HG03097 (cell line): ENCODE measurements at regions not wholly inside any gene's neighbourhood (a gene's known extent, or its start where the extent isn't known, plus 50 kb on each side); places are given as distances from the start of the nearest gene placed in this dataset.

ENCODE experiments used
- ATAC-seq: cut with Tn5 transposase; IDR thresholded peaks from one replicate; pipeline ENCODE4 v1.9.1; 2021; ENCODE audit not compliant: unreplicated experiment, low FRiP score

GRCh38 chr16:79923431-79923830 is 322.9 kb upstream of the MAF start:
- ATAC-seq = no peak

DNA sequence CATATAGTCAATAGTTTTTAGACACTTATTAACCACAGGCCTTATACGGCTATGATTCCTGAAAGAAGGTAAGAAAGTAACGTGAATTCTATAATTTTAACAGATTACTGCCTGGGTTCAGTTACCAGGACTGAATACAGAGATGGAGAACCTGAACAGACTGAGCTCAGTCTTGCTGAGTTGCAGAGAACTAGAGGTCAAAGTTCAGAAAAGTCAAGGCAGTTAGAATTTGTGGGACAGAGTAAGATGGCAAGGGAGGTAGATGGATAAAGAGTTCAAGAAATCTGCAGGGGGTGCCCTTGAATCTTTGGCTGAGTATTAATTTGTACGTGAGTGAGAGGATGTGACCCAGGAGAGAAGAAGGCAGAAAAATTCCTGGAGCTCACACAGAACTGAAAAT is 320.1 kb upstream of the MAF start:
- no peak for ATAC-seq

GRCh38 chr16:79918916-79919315 is 318.4 kb upstream of the MAF start:
- ATAC-seq = no peak

DNA sequence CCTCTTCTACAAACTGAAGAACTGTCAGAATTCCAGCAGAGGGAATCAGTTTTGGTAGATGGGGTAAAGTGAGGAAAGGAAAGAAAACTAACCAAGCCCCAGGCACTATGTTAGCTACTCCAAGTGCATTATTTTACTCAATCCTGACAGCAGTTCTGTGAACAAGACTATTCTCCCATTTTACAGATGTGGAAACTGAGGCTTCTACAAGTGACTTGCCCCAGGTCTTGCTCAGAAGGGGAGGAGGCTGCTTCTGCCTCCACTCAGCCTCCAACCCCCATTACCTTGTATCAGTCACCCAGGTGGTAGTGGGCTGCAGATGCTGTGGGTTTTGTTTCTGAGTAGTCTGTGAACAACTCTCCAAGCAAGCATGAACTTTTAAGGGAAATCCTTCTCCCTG is 315.2 kb upstream of the MAF start:
- no peak for ATAC-seq

DNA sequence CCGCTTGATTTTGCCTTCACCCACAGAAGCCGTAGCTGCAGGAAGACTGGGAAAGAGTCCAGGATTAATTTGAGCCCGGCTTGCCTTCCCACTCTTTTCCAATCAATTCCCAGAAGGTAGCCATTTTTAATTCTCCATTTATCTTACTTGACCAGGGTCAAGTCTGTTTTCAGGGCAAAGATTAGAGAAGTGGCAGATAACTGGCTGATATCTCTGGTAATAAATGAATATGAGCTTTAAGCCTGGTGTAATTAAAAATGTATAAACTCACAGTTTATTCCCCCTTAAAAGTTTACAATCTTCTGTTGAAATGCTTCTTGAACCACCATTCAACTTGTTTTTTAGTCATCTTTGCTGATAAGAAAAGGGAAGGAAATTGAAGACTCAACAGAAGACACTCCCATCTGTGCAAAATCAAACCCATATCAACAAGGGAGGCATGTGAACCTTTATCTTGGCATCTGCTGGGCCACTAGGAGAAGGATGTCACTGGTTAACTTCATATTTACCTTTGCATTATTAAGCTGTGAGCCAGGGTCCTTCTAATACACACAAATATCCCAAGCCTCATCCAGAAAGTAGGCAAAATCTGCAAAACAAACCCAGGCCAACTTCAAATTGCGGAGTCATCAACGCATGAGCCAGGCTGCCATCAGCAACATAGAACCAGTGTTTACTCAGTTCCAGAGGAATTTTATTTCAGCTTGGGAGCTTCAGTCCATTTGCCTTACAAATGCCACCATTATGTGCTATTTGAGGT is 314.6 kb upstream of the MAF start:
- ATAC-seq = no peak

GRCh38 chr16:79912592-79913310 is 312.2 kb upstream of the MAF start:
- no peak for ATAC-seq

DNA sequence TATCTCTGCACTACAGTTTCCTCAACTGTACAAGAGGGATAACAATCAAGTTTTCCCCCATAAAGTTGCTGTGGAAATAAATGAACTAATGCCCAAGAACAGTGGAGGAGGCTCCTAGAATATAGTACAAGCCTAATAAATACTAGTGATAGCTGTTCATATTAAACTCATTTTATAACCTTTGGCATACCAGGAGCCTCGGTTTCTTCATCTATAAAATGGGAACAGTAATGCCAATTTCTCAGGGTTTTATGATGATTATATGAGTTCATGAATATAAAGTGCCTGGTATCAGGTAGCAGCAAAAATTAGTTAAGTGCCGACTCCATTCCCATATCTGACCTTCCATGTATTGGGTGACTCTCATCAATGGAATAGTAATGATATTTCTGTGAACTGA is 311.1 kb upstream of the MAF start:
- no peak for ATAC-seq

GRCh38 chr16:79909571-79909970 is 309.0 kb upstream of the MAF start:
- no peak for ATAC-seq

DNA sequence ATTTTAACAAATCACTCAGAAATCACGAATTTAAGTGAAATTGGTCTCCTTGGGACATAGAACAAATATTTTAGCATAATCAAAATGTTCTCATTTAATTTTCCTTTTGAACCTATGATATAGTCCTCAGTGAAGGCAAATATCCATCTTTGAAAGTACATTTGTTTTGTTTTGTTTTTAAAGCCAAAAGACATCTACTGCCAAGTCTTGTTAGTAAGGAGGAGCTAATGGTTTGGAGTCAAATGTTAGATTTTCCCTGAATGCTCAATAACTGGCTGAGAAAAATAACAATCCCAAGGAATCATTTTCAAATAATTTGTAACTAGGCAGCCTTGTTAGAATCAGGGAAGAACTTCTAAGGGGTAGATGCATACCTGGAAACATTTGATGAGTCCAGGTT is 302.9 kb upstream of the MAF start:
- no peak for ATAC-seq

DNA sequence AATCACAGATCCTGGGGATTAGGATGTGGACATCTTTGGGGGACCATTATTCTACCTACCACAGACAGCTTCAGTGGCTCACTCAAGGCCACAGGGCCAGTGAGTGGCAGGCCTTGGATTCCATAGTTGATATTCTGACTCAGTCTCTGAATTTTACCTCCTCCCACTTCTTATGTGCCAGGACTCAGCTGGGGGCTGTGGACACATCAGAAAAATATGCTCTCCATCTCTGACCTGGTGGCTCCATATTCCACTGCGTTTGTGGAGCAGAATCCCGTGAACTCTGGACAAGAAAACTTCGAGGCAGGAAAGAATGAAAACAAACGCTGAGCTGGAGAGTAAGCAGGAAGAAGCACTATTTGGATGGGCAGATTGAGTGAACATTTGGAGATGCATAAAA is 301.8 kb upstream of the MAF start:
- ATAC-seq = no peak

DNA sequence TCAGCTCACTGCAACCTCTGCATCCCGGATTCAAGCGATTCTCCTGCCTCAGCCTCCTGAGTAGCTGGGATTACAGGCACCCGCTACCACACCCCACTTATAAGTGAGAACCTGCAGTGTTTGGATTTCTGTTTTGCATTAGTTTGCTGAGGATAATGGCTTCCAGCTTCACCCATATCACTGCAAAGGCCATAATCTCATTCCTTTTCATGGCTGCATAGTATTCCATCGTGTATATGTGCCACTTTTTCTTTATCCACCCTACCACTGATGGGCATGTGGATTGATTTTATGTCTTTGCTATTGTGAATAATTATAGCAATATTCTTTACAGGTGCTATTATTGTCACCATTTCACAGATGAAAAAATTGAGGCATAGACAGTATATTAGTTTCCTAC is 301.0 kb upstream of the MAF start:
- ATAC-seq = no peak

- ATAC-seq = no peak
Observed at GRCh38 chr16:79899716-79900115, 299.2 kb upstream of the MAF start.

- no peak for ATAC-seq
Observed at GRCh38 chr16:79899316-79899715, 298.8 kb upstream of the MAF start.

DNA sequence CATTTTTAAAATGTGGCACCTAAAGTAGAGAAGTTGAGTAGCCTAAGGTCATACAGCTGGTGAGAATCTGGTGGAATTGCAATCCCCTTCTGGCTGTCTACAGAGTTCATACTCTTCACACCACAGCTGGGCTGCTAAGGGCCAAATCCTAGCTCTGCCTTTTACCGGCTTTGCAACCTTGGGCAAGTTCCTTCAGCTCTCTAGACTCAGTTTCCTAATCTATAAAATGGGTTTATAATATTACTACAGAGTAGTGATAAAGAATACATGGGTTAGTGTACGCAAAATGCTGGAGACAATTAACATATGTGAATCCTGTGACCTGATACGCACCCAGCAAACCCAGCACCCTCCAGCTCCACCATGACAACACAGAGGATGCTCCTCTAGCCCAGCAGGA is 298.2 kb upstream of the MAF start:
- ATAC-seq = no peak

DNA sequence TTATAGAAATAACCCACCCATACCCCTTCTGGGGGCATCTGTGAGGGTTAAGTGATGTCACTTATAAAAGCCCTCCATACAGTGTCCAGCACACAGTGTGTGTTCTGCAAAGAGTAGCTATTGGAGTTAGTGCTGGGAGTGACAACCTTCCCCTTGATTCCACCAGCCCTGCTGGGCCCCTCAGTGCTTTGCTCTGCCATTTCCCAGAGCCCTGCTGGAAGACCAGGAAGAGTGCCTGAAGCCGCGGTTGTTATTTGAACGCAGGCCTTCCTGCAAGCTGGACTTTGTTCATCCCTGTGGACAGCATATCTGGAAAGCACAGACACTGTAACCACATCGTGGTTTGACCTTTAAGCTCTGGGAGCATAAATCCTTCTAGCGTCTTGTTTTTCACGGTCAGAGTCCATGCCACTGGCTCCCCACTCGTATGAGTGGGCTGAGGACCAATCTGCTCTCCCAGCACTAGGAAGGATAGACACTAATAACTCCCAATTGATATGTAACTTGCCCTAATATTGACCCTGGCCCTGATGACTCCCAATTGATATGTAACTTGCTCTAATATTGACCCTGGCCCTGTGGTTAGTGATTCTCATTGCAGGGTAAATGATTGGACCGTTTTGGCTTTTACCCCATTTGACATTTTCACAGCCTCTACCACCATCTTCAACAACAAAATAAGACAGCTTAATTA is 297.1 kb upstream of the MAF start:
- no peak for ATAC-seq

- no peak for ATAC-seq
Observed at GRCh38 chr16:79897104-79897452, 296.5 kb upstream of the MAF start.

- ATAC-seq = no peak
Observed at GRCh38 chr16:79895917-79896203, 295.3 kb upstream of the MAF start.

DNA sequence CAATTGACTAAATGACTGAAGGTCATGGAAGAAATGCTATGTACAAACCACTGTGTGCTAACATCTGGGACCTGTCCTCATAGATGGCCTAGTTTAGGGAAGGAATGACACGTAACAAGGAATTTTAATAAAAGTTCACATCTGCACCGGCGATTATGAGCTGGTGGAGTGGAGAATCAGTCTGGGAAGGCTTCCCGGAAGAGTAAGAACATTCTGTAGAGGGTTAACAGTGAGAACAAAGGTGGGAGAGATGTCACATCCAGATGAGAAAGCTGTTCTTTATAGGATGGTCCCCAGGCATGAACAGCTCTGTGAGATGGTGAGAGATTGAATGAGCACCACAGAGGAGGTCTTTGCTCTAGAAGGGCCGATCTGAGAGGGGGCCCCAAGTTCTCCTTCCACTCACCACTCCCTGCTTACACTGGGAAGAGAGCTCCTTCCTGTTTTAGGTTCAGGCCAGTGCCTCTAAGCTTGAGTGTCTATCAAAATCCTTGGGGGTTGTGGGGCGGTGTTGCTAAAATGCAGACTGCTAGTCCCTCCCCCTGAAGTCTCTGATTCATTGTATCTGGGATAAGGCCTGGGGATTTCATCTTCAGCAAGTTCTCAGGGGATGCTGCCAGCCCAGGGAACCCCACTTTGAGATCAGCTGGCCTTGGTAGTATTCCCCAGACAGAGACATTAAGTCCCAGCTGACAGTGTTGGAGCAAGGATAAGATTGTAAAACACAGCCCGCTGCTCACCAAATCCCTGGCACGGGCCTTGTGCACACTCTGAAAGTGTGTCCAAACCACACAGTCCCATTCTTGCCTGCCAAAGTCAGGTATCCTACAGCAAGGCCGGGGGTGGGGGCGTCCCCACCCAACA is 294.7 kb upstream of the MAF start:
- ATAC-seq = no peak

DNA sequence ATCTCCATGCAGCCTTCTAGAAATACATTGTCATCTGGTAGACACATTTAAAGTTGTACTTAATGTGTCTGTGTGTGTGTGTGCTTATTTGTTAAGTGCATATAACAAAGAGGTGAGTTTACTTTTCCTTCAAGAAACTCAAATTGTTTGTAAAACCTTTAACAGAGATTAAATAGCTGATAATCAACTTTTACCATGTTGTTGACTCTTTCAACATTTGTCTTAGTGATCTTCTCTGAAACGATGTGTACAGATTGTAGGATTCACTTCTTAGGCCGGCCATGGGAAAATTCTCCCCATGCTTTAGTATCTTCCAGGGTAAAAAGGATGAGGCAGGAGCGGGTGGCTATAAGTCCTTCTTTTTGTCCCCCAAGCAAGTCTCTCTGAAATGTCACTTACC is 292.9 kb upstream of the MAF start:
- no peak for ATAC-seq

GRCh38 chr16:79892278-79892677 is 291.7 kb upstream of the MAF start:
- no peak for ATAC-seq

DNA sequence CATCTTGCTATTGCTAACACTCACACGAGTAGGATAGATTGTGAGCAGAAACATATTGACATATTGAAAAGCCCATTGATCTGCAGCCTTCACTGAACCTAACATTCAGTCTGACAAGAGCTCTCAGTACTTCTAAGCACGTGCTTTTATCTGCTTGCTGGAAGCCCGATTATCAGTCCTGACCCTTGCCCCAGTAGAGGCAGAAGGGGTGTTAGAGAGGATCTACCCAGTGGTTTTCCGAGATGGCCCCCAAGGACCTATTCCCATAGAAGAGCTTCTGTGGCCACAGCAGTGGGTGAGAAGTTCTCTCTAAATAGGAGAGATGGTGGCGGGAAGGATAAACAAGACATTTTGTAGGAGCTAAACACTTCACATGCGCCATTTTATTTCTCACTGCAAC is 290.9 kb upstream of the MAF start:
- no peak for ATAC-seq
